H9 (cell line): ENCODE measurements at regions not wholly inside any gene's neighbourhood (a gene's known extent, or its start where the extent isn't known, plus 50 kb on each side); places are given as distances from the start of the nearest gene placed in this dataset.

Experiments used
- DNase-seq: peaks from one replicate; pipeline ENCODE4 v3.0.0-alpha.2; 2017
- H2AFZ ChIP-seq: one replicate; pipeline ENCODE4 v1.6.1; 2013; ENCODE audit warnings: mild to moderate bottlenecking, low read length, control low read depth, moderate library complexity
- H2AK5ac ChIP-seq: 2 replicates; pipeline ENCODE4 v1.6.1; 2013; ENCODE audit warnings: low read length, control low read depth, mixed read lengths; ENCODE audit not compliant: insufficient read length
- H2BK120ac ChIP-seq: one replicate; pipeline ENCODE4 v1.6.1; 2013; ENCODE audit warnings: low read depth, mild to moderate bottlenecking, low read length, control low read depth, inconsistent platforms; ENCODE audit not compliant: poor library complexity, severe bottlenecking
- H2BK12ac ChIP-seq: 2 replicates; pipeline ENCODE4 v1.6.1; 2013; ENCODE audit warnings: low read length, control low read depth, mixed read lengths, low read depth; ENCODE audit not compliant: insufficient read length
- H2BK15ac ChIP-seq: 2 replicates; pipeline ENCODE4 v1.6.1; 2013; ENCODE audit warnings: low read depth, low read length, control low read depth
- H2BK20ac ChIP-seq: one replicate; pipeline ENCODE4 v1.6.1; 2013; ENCODE audit warnings: low read depth, mild to moderate bottlenecking, low read length, control low read depth, inconsistent platforms; ENCODE audit not compliant: poor library complexity, severe bottlenecking
- H2BK5ac ChIP-seq: 2 replicates; pipeline ENCODE4 v1.6.1; 2013; ENCODE audit warnings: low read length, control low read depth, mixed read lengths; ENCODE audit not compliant: insufficient read length
- H3K14ac ChIP-seq: 2 replicates; pipeline ENCODE4 v1.6.1; 2013; ENCODE audit warnings: low read length, control low read depth; ENCODE audit not compliant: insufficient read depth
- H3K18ac ChIP-seq: 2 replicates; pipeline ENCODE4 v1.6.1; 2013; ENCODE audit warnings: low read depth, mild to moderate bottlenecking, mixed read lengths, low read length, control low read depth; ENCODE audit not compliant: insufficient read length
- H3K23ac ChIP-seq: 2 replicates; pipeline ENCODE4 v1.6.1; 2013; ENCODE audit warnings: low read length, control low read depth, mixed read lengths, low read depth; ENCODE audit not compliant: insufficient read length
- H3K23me2 ChIP-seq: 2 replicates; pipeline ENCODE4 v1.6.1; 2013; ENCODE audit warnings: low read depth, mild to moderate bottlenecking, mixed read lengths, low read length, control low read depth; ENCODE audit not compliant: insufficient read length, poor library complexity, severe bottlenecking
- H3K27ac ChIP-seq: 2 replicates; pipeline ENCODE4 v1.5.1; 2013; ENCODE audit warnings: low read length, control low read depth, mixed read lengths, low read depth; ENCODE audit not compliant: insufficient read length
- H3K27me3 ChIP-seq: 2 replicates; pipeline ENCODE4 v1.6.1; 2013; ENCODE audit warnings: low read length, control low read depth, inconsistent platforms; ENCODE audit not compliant: insufficient read depth
- H3K4ac ChIP-seq: 2 replicates; pipeline ENCODE4 v1.6.1; 2013; ENCODE audit warnings: low read depth, mild to moderate bottlenecking, control low read depth, inconsistent platforms, low read length, moderate library complexity
- H3K4me1 ChIP-seq: 2 replicates; pipeline ENCODE4 v1.6.1; 2013; ENCODE audit warnings: low read length, control low read depth, inconsistent platforms; ENCODE audit not compliant: insufficient read depth
- H3K4me2 ChIP-seq: 2 replicates; pipeline ENCODE4 v1.6.1; 2013; ENCODE audit warnings: low read length, control low read depth, mixed read lengths; ENCODE audit not compliant: insufficient read length, insufficient read depth
- H3K56ac ChIP-seq: 2 replicates; pipeline ENCODE4 v1.6.1; 2013; ENCODE audit warnings: low read depth, mild to moderate bottlenecking, mixed read lengths, low read length, control low read depth; ENCODE audit not compliant: insufficient read length
- H3K79me1 ChIP-seq: 2 replicates; pipeline ENCODE4 v1.6.1; 2013; ENCODE audit warnings: low read depth, mild to moderate bottlenecking, moderate library complexity, low read length, control low read depth, inconsistent platforms; ENCODE audit not compliant: insufficient read depth, poor library complexity, severe bottlenecking
- H3K79me2 ChIP-seq: 2 replicates; pipeline ENCODE4 v1.6.1; 2013; ENCODE audit warnings: low read length, control low read depth, inconsistent platforms; ENCODE audit not compliant: insufficient read depth
- H3K9ac ChIP-seq: 2 replicates; pipeline ENCODE4 v1.6.1; 2013; ENCODE audit warnings: low read length, control low read depth, mixed read lengths; ENCODE audit not compliant: insufficient read length; ENCODE audit errors: extremely low read depth
- H3K9me3 ChIP-seq: one replicate; pipeline ENCODE4 v1.6.1; 2013; ENCODE audit warnings: low read depth, low read length, inconsistent platforms; ENCODE audit not compliant: control insufficient read depth
- H3T11ph ChIP-seq: one replicate; pipeline ENCODE4 v1.6.1; 2013; ENCODE audit warnings: mild to moderate bottlenecking, low read length, control low read depth, inconsistent platforms
- H4K20me1 ChIP-seq: one replicate; pipeline ENCODE4 v1.6.1; 2013; ENCODE audit not compliant: control insufficient read depth, insufficient read length, insufficient read depth
- H4K5ac ChIP-seq: 2 replicates; pipeline ENCODE4 v1.6.1; 2013; ENCODE audit warnings: low read depth, mild to moderate bottlenecking, mixed read lengths, low read length, control low read depth; ENCODE audit not compliant: insufficient read length
- H4K8ac ChIP-seq: replicated peaks from 2 replicates; pipeline ENCODE4 v1.6.1; 2013; ENCODE audit warnings: low read length, control low read depth, mixed read lengths, low read depth; ENCODE audit not compliant: insufficient read length
- H4K91ac ChIP-seq: 2 replicates; pipeline ENCODE4 v1.6.1; 2013; ENCODE audit warnings: low read depth, mild to moderate bottlenecking, moderate library complexity, mixed read lengths, low read length, control low read depth; ENCODE audit not compliant: insufficient read length
- H3K27ac Mint-ChIP-seq, 3 experiments: 2 replicates in 2 of 3; 3 replicates in 1 of 3; pipeline ENCODE4 v1.8.0; 2020 to 2021; ENCODE audit warnings: mixed read lengths in 3 of 3, mild to moderate bottlenecking in 1 of 3, moderate library complexity in 1 of 3
- H3K27me3 Mint-ChIP-seq: 2 replicates; pipeline ENCODE4 v1.8.0; 2021; ENCODE audit warnings: low read depth, mild to moderate bottlenecking, moderate library complexity, mixed read lengths
- H3K36me3 Mint-ChIP-seq, 3 experiments: 2 replicates in 2 of 3; 3 replicates in 1 of 3; pipeline ENCODE4 v1.8.0; 2020 to 2021; ENCODE audit warnings: low read depth in 3 of 3, mixed read lengths in 3 of 3; ENCODE audit not compliant: insufficient read depth in 1 of 3
- H3K4me1 Mint-ChIP-seq, 2 experiments: 2 replicates each; pipeline ENCODE4 v1.8.0; 2020; ENCODE audit warnings: mixed read lengths in 2 of 2
- H3K4me3 Mint-ChIP-seq, 2 experiments: 2 replicates in 1 of 2; 3 replicates in 1 of 2; pipeline ENCODE4 v1.8.0; 2020 to 2021; ENCODE audit warnings: mild to moderate bottlenecking in 2 of 2, mixed read lengths in 2 of 2, moderate library complexity in 1 of 2
- H3K9me3 Mint-ChIP-seq, 2 experiments: 2 replicates in 1 of 2; 3 replicates in 1 of 2; pipeline ENCODE4 v1.8.0; 2020; ENCODE audit warnings: mild to moderate bottlenecking in 2 of 2, mixed read lengths in 2 of 2, moderate library complexity in 1 of 2
- WGBS: extraction: QIAGEN DNeasy Blood & Tissue Kit; methylation state at CpG from one replicate; pipeline ENCODE4 v1.1.7; 2013; ENCODE audit warnings: missing lambda C conversion rate, low lambda C conversion rate, mixed read lengths; ENCODE audit not compliant: insufficient read length; ENCODE audit errors: extremely low coverage; 5-methylcytosine and 5-hydroxymethylcytosine counted together
- TF ChIP-seq, protein P1 (sequence below): fragments of 200-600 bp; sonication (generic); conservative IDR thresholded peaks from 3 replicates; pipeline ENCODE4 v1.8.0; 2021; ENCODE audit warnings: antibody characterized with exemption, mild to moderate bottlenecking

DNA sequence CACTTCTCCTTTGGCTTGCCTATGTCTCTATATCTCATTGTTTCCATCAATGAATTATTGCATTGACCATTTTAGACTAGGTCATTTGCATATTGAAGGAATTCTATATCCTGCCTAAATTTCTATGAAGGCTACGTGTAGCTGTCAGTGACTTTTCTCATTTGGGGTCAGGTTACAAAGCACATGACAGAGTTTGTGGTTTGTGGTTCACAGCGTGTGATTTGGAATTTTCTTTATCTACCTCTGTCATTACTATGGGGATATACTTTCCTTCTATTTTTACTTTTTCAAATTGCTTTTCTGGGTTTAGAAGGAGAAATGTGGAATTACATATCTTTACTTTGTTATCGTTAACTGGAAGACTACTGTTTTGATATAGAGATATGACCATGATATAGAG, 317.3 kb upstream of the CFAP20DC start:
- no peak overlapping the region for H2AFZ ChIP-seq
- Mint-ChIP-seq H3K4me3 (no peak overlapping the region), H3K27ac (no peak overlapping the region), H3K9me3 (no peaks in the 10 kb centered on the region), H3K4me1 (peaks cover 9 to 11% of the 10 kb centered on the region in 2 experiments), H3K36me3 (no peaks in the 10 kb centered on the region), H3K27me3 (0 out of 2 replicates have a peak, but pooled peaks cover 2% of the 10 kb centered on the region)
- no peaks in the 10 kb centered on the region for H3K9me3 ChIP-seq
- H3K4me1 ChIP-seq = peaks cover 3% of the 10 kb centered on the region; the same call in 1 of the 2 replicates
- no peak overlapping the region for H4K8ac ChIP-seq
- H3K4me2 ChIP-seq = no peak overlapping the region
- no peak overlapping the region for H3T11ph ChIP-seq
- H2BK15ac ChIP-seq = no peak overlapping the region
- no peak overlapping the region for H3K27ac ChIP-seq
- H3K79me1 ChIP-seq = no peaks in the 10 kb centered on the region
- H2BK12ac ChIP-seq = no peak overlapping the region
- H3K14ac ChIP-seq = no peak overlapping the region
- DNase-seq = no peak
- H3K23ac ChIP-seq = no peak overlapping the region
- no peaks in the 10 kb centered on the region for H4K20me1 ChIP-seq
- no peak overlapping the region for H3K18ac ChIP-seq
- H3K27me3 ChIP-seq = no peaks in the 10 kb centered on the region
- no peak overlapping the region for H4K5ac ChIP-seq
- no peak overlapping the region for H2BK5ac ChIP-seq
- H3K79me2 ChIP-seq = no peaks in the 10 kb centered on the region
- TF ChIP-seq, protein P1, sequence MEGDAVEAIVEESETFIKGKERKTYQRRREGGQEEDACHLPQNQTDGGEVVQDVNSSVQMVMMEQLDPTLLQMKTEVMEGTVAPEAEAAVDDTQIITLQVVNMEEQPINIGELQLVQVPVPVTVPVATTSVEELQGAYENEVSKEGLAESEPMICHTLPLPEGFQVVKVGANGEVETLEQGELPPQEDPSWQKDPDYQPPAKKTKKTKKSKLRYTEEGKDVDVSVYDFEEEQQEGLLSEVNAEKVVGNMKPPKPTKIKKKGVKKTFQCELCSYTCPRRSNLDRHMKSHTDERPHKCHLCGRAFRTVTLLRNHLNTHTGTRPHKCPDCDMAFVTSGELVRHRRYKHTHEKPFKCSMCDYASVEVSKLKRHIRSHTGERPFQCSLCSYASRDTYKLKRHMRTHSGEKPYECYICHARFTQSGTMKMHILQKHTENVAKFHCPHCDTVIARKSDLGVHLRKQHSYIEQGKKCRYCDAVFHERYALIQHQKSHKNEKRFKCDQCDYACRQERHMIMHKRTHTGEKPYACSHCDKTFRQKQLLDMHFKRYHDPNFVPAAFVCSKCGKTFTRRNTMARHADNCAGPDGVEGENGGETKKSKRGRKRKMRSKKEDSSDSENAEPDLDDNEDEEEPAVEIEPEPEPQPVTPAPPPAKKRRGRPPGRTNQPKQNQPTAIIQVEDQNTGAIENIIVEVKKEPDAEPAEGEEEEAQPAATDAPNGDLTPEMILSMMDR = no peak
- no CpG with 5 or more reads among the region's 3 CpGs for WGBS
- H4K91ac ChIP-seq = no peak overlapping the region
- no peak overlapping the region for H3K56ac ChIP-seq
- no peak overlapping the region for H3K4ac ChIP-seq
- H2BK120ac ChIP-seq = no peak overlapping the region
- H3K9ac ChIP-seq = no peak overlapping the region
- no peaks in the 10 kb centered on the region for H3K23me2 ChIP-seq
- no peak overlapping the region for H2BK20ac ChIP-seq
- H2AK5ac ChIP-seq = no peak overlapping the region
